ENCODE measurements at regions not wholly inside any gene's neighbourhood (a gene's known extent, or its start where the extent isn't known, plus 50 kb on each side); places are given as distances from the start of the nearest gene placed in this dataset.
"Not testable (repeated sequence)": the region's sequence is repeated elsewhere in the genome, so short reads cannot be mapped to it uniquely, and the experiment has no call there.

DNA sequence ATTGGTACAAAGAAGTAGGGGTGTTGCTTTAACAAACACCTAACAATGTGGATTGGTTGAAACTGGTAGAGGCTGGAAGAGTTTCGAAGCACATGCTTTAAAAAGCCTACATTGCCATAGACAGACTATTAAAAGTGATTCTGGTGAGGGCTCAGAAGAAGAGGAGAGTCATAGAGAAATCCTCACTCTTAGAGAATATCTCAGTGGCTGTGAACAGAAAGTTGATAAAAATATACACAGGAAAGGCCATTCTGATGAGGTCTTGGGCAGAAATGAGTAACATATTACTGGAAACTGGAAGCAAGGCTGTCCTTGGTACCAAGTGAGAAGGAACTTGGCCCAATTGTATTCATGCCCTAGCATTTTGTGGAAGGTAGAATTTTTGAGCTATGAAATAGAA, 173.7 kb upstream of the CRBN start:
- no peak overlapping the region for H3K27ac ChIP-seq (ENCODE audit: low read depth, low read length)
- no peak overlapping the region for H3K4me3 Mint-ChIP-seq (ENCODE audit: unreplicated experiment)
- DNase-seq (ENCODE audit: low read depth) (no peak), FAIRE-seq (no peak)
- no peaks in the 10 kb centered on the region for H3K36me3 Mint-ChIP-seq (ENCODE audit: low read depth, unreplicated experiment)
- H3K79me2 ChIP-seq (ENCODE audit: insufficient read depth, low read length): no peaks in the 10 kb centered on the region
- H3K27ac Mint-ChIP-seq (ENCODE audit: unreplicated experiment): no peak overlapping the region
- H3K4me2 ChIP-seq (ENCODE audit: low read length): no peak overlapping the region
- no peaks in the 10 kb centered on the region for H3K4me1 ChIP-seq (ENCODE audit: insufficient read depth, low read length)
- H3K4me1 Mint-ChIP-seq (ENCODE audit: low read depth, unreplicated experiment): no peaks in the 10 kb centered on the region
- H3K36me3 ChIP-seq (ENCODE audit: insufficient read depth, low read length): no peaks in the 10 kb centered on the region
- H3K9ac ChIP-seq (ENCODE audit: low read length): no peak overlapping the region
- H3K4me3 ChIP-seq (ENCODE audit: insufficient read depth, low read depth, low read length): no peak overlapping the region
- no peaks in the 10 kb centered on the region for H3K9me3 ChIP-seq (ENCODE audit: insufficient read depth, low read depth, low read length)
- no peaks in the 10 kb centered on the region for H3K27me3 Mint-ChIP-seq (ENCODE audit: low read depth, unreplicated experiment)
- H3K27me3 ChIP-seq (ENCODE audit: insufficient read depth, low read length): no peaks in the 10 kb centered on the region
- no peaks in the 10 kb centered on the region for H4K20me1 ChIP-seq (ENCODE audit: insufficient read depth, low read length)
- H3K9me3 Mint-ChIP-seq (ENCODE audit: unreplicated experiment): peaks cover 11% of the 10 kb centered on the region
- no peak overlapping the region for H2AFZ ChIP-seq (ENCODE audit: low read depth, low read length)
- TF ChIP-seq EZH2 (IDR thresholded peaks at IDR 0.05; ENCODE audit: insufficient read depth, low read length): no peak
- TF ChIP-seq, protein P1, sequence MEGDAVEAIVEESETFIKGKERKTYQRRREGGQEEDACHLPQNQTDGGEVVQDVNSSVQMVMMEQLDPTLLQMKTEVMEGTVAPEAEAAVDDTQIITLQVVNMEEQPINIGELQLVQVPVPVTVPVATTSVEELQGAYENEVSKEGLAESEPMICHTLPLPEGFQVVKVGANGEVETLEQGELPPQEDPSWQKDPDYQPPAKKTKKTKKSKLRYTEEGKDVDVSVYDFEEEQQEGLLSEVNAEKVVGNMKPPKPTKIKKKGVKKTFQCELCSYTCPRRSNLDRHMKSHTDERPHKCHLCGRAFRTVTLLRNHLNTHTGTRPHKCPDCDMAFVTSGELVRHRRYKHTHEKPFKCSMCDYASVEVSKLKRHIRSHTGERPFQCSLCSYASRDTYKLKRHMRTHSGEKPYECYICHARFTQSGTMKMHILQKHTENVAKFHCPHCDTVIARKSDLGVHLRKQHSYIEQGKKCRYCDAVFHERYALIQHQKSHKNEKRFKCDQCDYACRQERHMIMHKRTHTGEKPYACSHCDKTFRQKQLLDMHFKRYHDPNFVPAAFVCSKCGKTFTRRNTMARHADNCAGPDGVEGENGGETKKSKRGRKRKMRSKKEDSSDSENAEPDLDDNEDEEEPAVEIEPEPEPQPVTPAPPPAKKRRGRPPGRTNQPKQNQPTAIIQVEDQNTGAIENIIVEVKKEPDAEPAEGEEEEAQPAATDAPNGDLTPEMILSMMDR (IDR thresholded peaks at IDR 0.05; ENCODE audit: insufficient read depth, low read depth, low read length): no peak

DNA sequence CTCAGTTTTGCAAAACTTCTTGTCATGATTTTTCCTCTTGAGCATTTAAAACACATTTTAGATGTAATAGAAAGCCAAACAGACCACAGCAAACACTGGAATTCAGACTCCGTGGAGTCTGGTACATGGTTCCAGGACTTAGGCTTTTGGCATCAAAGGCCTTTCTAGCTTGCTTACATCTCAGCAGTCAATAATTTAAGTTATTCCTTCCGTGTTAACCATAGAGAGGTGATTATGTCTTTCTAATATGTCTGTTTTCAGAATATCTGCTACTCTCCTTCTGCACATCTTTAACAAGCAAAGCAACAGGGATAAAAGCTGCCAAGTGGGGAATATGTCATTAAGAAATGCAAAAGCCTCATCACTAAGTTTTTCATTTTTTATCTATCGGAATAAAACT, 171.7 kb upstream of the CRBN start:
- H3K27me3 ChIP-seq (ENCODE audit: insufficient read depth, low read length): no peaks in the 10 kb centered on the region
- Mint-ChIP-seq H3K9me3 (ENCODE audit: unreplicated experiment) (peaks cover 11% of the 10 kb centered on the region), H3K36me3 (ENCODE audit: low read depth, unreplicated experiment) (no peaks in the 10 kb centered on the region), H3K4me3 (ENCODE audit: unreplicated experiment) (no peak overlapping the region), H3K4me1 (ENCODE audit: low read depth, unreplicated experiment) (no peaks in the 10 kb centered on the region), H3K27ac (ENCODE audit: unreplicated experiment) (no peak overlapping the region), H3K27me3 (ENCODE audit: low read depth, unreplicated experiment) (no peaks in the 10 kb centered on the region)
- no peaks in the 10 kb centered on the region for H3K36me3 ChIP-seq (ENCODE audit: insufficient read depth, low read length)
- no peak overlapping the region for H2AFZ ChIP-seq (ENCODE audit: low read depth, low read length)
- H3K4me2 ChIP-seq (ENCODE audit: low read length): no peak overlapping the region
- TF ChIP-seq, protein P1 (IDR thresholded peaks at IDR 0.05; ENCODE audit: insufficient read depth, low read depth, low read length): no peak
- TF ChIP-seq EZH2 (IDR thresholded peaks at IDR 0.05; ENCODE audit: insufficient read depth, low read length): no peak
- H3K4me1 ChIP-seq (ENCODE audit: insufficient read depth, low read length): no peaks in the 10 kb centered on the region
- no peaks in the 10 kb centered on the region for H3K9me3 ChIP-seq (ENCODE audit: insufficient read depth, low read depth, low read length)
- H3K4me3 ChIP-seq (ENCODE audit: insufficient read depth, low read depth, low read length): no peak overlapping the region
- DNase-seq (ENCODE audit: low read depth) (no peak), FAIRE-seq (no peak)
- H3K79me2 ChIP-seq (ENCODE audit: insufficient read depth, low read length): no peaks in the 10 kb centered on the region
- no peaks in the 10 kb centered on the region for H4K20me1 ChIP-seq (ENCODE audit: insufficient read depth, low read length)
- no peak overlapping the region for H3K27ac ChIP-seq (ENCODE audit: low read depth, low read length)
- no peak overlapping the region for H3K9ac ChIP-seq (ENCODE audit: low read length)

DNA sequence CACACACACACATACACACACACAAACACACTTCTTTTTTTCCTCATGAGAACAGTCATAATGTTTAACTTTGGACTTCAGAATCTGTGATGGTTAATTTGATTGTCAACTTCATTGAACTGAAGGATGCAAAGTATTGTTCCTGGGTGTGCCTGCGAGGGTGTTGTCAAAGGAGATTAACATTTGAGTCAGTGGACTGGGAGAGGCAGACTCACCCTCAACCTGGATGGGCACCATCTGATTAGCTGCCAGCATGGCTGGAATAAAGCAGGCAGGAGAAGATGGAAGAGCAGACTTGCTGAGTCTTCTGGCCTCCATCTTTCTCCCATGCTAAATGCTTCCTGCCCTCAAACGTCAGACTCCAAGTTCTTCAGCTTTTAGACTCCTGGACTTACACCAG, 167.6 kb upstream of the CRBN start:
- not testable (repeated sequence) for H3K4me1 Mint-ChIP-seq (ENCODE audit: low read depth, unreplicated experiment); FAIRE-seq; H3K4me3 Mint-ChIP-seq (ENCODE audit: unreplicated experiment); H3K9me3 ChIP-seq (ENCODE audit: insufficient read depth, low read depth, low read length); H4K20me1 ChIP-seq (ENCODE audit: insufficient read depth, low read length); H3K79me2 ChIP-seq (ENCODE audit: insufficient read depth, low read length); H3K36me3 Mint-ChIP-seq (ENCODE audit: low read depth, unreplicated experiment); H3K27ac Mint-ChIP-seq (ENCODE audit: unreplicated experiment); H3K9ac ChIP-seq (ENCODE audit: low read length); H3K9me3 Mint-ChIP-seq (ENCODE audit: unreplicated experiment); DNase-seq (ENCODE audit: low read depth); H3K4me2 ChIP-seq (ENCODE audit: low read length); H3K27me3 ChIP-seq (ENCODE audit: insufficient read depth, low read length); H3K4me1 ChIP-seq (ENCODE audit: insufficient read depth, low read length); H3K27me3 Mint-ChIP-seq (ENCODE audit: low read depth, unreplicated experiment); H3K36me3 ChIP-seq (ENCODE audit: insufficient read depth, low read length); H2AFZ ChIP-seq (ENCODE audit: low read depth, low read length); H3K27ac ChIP-seq (ENCODE audit: low read depth, low read length); H3K4me3 ChIP-seq (ENCODE audit: insufficient read depth, low read depth, low read length)
